ENCODE measurements at regions not wholly inside any gene's neighbourhood (a gene's known extent, or its start where the extent isn't known, plus 50 kb on each side); places are given as distances from the start of the nearest gene placed in this dataset.
"Not testable (repeated sequence)": the region's sequence is repeated elsewhere in the genome, so short reads cannot be mapped to it uniquely, and the experiment has no call there.

- DNase-seq (ENCODE audit: low read depth): no peak
- H3K4me3 ChIP-seq (ENCODE audit: low read depth, low read length): no peak overlapping the region
Observed at GRCh38 chr10:56522166-56522565, 161.1 kb upstream of the ZWINT start.

GRCh38 chr10:56508562-56508961 is 147.5 kb upstream of the ZWINT start:
- no peak for DNase-seq (ENCODE audit: low read depth)
- H3K4me3 ChIP-seq (ENCODE audit: low read depth, low read length): no peak overlapping the region

DNA sequence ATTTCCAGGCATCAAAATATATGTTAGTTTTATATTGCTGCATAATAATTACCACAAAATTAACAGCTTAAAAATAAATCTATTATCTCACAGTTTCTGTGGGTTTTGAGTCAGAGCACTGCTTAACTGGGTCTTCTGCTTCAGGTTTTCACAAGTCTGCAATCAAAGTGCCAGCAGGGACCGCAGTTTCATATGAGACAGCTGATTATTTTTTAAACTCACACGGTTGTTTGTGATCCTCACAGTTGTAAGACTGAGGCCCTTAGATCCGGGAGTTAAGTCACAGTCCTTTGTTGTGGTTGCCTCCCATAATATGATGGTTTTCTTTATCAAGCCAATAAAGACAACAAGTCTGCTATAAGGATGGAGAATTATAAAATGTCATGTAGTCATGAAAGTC is 146.0 kb upstream of the ZWINT start:
- H3K4me3 ChIP-seq (ENCODE audit: low read depth, low read length): no peak overlapping the region
- DNase-seq (ENCODE audit: low read depth): no peak

DNA sequence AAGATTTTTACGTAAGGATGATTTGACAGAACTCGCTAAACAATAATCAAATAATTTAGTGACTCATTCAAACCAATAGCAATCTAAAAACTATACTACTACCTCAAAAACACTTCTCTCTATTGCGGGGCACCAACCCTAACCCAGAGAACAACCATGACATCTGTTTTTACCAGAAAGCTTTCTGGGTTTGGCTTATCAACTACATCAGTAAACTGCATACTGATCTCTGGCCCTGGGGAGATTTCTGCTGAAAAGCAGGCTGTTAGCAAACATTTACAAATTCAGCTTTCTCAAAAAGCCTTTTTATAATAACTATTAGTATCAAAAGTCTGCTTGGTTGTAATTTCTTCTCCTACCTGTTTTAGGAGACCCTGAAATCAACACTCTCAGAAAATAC is 144.5 kb upstream of the ZWINT start:
- no peak for DNase-seq (ENCODE audit: low read depth)
- no peak overlapping the region for H3K4me3 ChIP-seq (ENCODE audit: low read depth, low read length)

GRCh38 chr10:56496186-56496486 is 135.1 kb upstream of the ZWINT start:
- no peak for DNase-seq (ENCODE audit: low read depth)
- no peak overlapping the region for H3K4me3 ChIP-seq (ENCODE audit: low read depth, low read length)

GRCh38 chr10:56487746-56488145 is 126.7 kb upstream of the ZWINT start:
- no peak for DNase-seq (ENCODE audit: low read depth)
- H3K4me3 ChIP-seq (ENCODE audit: low read depth, low read length): no peak overlapping the region

GRCh38 chr10:56481521-56482091 is 120.5 kb upstream of the ZWINT start:
- H3K4me3 ChIP-seq (ENCODE audit: low read depth, low read length): no peak overlapping the region
- no peak for DNase-seq (ENCODE audit: low read depth)

GRCh38 chr10:56472978-56473377 is 111.9 kb upstream of the ZWINT start:
- DNase-seq (ENCODE audit: low read depth): no peak

GRCh38 chr10:56470701-56471100 is 109.6 kb upstream of the ZWINT start:
- no peak for DNase-seq (ENCODE audit: low read depth)
- H3K4me3 ChIP-seq (ENCODE audit: low read depth, low read length): no peak overlapping the region

More at GRCh38 chr10:56472978-56473377, 111.9 kb upstream of the ZWINT start:
- no peak overlapping the region for H3K4me3 ChIP-seq (ENCODE audit: low read depth, low read length)

GRCh38 chr10:56469482-56469881 is 108.4 kb upstream of the ZWINT start:
- no peak for DNase-seq (ENCODE audit: low read depth)
- H3K4me3 ChIP-seq (ENCODE audit: low read depth, low read length): no peak overlapping the region

GRCh38 chr10:56466005-56466404 is 104.9 kb upstream of the ZWINT start:
- H3K4me3 ChIP-seq (ENCODE audit: low read depth, low read length): no peak overlapping the region
- DNase-seq (ENCODE audit: low read depth): no peak

DNA sequence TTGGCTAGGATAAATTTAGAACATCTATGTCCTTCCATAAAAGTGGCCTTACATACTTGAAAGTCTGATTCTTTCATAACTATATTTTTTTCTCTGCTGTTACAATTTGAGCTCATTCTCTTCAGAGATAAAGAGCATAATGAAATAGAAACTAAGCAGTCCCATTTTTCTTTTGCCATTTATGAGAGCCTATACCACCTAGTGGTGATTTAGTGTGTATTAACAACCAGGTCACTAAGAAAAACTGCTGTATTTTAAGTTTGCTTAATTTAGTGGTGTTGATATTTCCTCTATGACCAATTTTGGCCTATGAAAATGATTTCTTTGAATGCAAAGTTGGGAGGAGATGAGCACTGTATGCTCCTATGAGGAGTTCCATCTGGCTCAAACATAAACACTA is 88.7 kb upstream of the ZWINT start:
- DNase-seq (ENCODE audit: low read depth): no peak
- no peak overlapping the region for H3K4me3 ChIP-seq (ENCODE audit: low read depth, low read length)

GRCh38 chr10:56447613-56448012 is 86.6 kb upstream of the ZWINT start:
- H3K4me3 ChIP-seq (ENCODE audit: low read depth, low read length); DNase-seq (ENCODE audit: low read depth): not testable (repeated sequence)

GRCh38 chr10:56441337-56441736 is 80.3 kb upstream of the ZWINT start:
- not testable (repeated sequence) for DNase-seq (ENCODE audit: low read depth); H3K4me3 ChIP-seq (ENCODE audit: low read depth, low read length)

Measured in skeletal muscle cell (primary cell).